ENCODE measurements at regions not wholly inside any gene's neighbourhood (a gene's known extent, or its start where the extent isn't known, plus 50 kb on each side); places are given as distances from the start of the nearest gene placed in this dataset.

DNA sequence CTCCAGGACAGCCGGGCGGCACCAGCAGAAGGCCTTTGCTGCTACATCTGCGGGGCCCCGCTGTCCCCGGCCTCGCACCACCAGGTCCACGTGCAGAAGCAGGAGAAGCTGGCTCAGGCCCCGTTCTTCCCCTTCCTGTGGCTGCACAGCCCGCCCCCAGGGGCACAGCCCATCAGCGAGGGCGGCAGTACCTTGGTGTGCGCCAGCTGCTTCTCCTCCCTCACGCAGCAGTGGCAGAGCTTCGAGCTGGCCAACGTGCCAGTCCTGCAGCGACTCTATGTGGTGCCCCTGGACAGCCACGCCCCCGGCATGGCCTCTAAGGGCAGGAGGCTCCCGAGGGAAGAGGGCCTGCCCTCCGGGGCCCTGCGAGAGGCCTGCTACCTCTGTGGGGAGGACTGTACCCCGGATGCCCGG lies 58.3 kb upstream of the CIBAR2 start:
- no peak overlapping the region for H3K9ac ChIP-seq (ENCODE audit: low read length)
- TF ChIP-seq EZH2phosphoT487 (IDR thresholded peaks at IDR 0.05; ENCODE audit: low read depth): no peak
- TF ChIP-seq, protein P1, sequence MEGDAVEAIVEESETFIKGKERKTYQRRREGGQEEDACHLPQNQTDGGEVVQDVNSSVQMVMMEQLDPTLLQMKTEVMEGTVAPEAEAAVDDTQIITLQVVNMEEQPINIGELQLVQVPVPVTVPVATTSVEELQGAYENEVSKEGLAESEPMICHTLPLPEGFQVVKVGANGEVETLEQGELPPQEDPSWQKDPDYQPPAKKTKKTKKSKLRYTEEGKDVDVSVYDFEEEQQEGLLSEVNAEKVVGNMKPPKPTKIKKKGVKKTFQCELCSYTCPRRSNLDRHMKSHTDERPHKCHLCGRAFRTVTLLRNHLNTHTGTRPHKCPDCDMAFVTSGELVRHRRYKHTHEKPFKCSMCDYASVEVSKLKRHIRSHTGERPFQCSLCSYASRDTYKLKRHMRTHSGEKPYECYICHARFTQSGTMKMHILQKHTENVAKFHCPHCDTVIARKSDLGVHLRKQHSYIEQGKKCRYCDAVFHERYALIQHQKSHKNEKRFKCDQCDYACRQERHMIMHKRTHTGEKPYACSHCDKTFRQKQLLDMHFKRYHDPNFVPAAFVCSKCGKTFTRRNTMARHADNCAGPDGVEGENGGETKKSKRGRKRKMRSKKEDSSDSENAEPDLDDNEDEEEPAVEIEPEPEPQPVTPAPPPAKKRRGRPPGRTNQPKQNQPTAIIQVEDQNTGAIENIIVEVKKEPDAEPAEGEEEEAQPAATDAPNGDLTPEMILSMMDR (IDR thresholded peaks at IDR 0.05; ENCODE audit: low read depth, low read length): no peak

DNA sequence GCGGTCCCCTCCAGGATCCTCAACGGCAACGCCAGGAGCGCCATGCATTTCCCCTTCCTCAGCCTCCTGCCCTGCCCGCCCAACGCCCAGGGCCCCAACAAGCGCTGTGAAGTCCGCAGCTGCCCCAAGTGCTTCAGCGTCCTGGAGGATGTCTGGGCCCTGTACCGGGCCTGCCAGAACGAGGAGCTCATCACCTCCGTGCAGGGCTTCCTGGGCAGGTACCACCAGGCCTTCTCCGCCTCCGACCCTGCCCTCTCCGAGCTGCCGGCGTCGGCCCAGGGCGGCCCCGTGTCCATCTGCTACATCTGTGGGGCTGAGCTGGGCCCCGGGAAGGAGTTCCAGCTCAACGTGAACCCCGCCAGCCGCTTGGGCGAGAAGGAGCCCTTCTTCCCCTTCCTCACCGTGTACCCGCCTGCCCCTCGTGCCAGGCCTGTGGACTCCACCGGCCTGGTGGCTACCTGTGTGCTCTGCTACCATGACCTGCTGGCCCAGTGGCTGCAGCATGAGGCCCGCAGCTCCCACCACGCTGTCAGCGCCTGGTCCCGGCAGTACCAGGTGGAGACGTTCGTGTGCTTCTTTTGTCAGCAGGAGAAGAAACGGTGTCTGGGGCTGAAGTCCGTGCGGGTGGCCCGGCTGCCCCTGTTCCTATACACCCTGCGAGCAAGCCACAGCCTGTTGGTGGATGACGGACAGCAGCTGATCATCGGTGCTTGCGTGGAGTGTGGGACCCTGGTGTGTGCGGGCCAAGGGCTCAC lies 58.9 kb upstream of the CIBAR2 start:
- Histone ChIP-seq H3K4me2 (ENCODE audit: low read length) (no peak overlapping the region), H4K20me1 (ENCODE audit: insufficient read depth, low read length) (no peaks in the 10 kb centered on the region), H3K4me1 (ENCODE audit: low read length) (no peaks in the 10 kb centered on the region)

More for the DNA sequence above, 58.3 kb upstream of the CIBAR2 start:
- no peaks in the 10 kb centered on the region for H4K20me1 ChIP-seq (ENCODE audit: insufficient read depth, low read length)
- H3K4me1 ChIP-seq (ENCODE audit: low read length): no peaks in the 10 kb centered on the region
- H3K36me3 ChIP-seq (replicated peaks; ENCODE audit: low read depth, low read length): no peaks in the 10 kb centered on the region
- no peak overlapping the region for H3K27ac ChIP-seq (ENCODE audit: low read length)
- no peak overlapping the region for H3K4me3 ChIP-seq (ENCODE audit: low read length)
- H3K27me3 ChIP-seq (ENCODE audit: low read depth, low read length): peaks cover 4% of the 10 kb centered on the region; the same call in 1 of the 2 replicates
- no peaks in the 10 kb centered on the region for H3K9me3 ChIP-seq (ENCODE audit: insufficient read depth, low read length)
- no peaks in the 10 kb centered on the region for H3K79me2 ChIP-seq (ENCODE audit: low read length)
- no peak overlapping the region for H3K4me2 ChIP-seq (ENCODE audit: low read length)
- no peak overlapping the region for H2AFZ ChIP-seq (ENCODE audit: low read depth, low read length)

DNA sequence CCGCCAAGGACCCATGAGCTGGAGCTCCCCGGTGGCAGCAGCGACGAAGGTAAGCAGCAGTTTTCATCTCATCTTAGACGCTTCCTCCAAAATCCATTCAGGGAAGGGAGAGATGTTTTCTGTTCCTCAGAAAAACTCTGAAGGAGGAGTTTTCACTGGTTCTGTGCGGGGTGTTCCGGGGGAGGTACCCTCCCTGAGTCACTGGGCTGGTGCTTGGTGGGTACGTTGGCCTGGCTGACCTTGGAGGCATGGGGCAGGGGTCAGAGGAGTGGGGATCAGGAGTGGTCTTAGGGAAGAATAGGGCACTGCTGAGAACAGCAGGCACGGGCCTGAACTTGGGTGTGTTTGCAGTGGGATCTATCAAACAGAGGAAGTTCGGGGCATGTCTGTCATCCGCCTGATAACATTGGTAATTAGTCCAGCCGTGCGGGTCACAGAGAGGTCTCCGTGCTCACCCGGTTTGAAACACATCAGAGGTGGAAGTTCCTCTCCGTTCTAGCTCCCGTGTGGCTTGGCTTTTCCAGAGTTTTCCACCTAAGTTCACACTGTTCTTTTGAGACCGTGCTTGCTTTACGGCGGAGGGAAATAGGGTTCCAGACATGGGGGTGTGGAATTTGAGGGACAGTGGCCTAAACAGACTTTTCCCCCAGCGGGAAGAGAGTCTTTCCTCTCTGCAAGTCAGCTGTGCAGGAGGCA lies 59.6 kb upstream of the CIBAR2 start:
- Histone ChIP-seq H4K20me1 (ENCODE audit: insufficient read depth, low read length) (no peaks in the 10 kb centered on the region), H3K27ac (ENCODE audit: low read length) (no peak overlapping the region), H3K9me3 (ENCODE audit: insufficient read depth, low read length) (no peaks in the 10 kb centered on the region), H3K4me2 (ENCODE audit: low read length) (no peak overlapping the region), H3K36me3 (replicated peaks; ENCODE audit: low read depth, low read length) (no peaks in the 10 kb centered on the region), H3K79me2 (ENCODE audit: low read length) (no peaks in the 10 kb centered on the region), H3K27me3 (ENCODE audit: low read depth, low read length) (peaks cover 4% of the 10 kb centered on the region; the same call in 1 of the 2 replicates), H2AFZ (ENCODE audit: low read depth, low read length) (no peak overlapping the region), H3K4me1 (ENCODE audit: low read length) (no peaks in the 10 kb centered on the region), H3K4me3 (ENCODE audit: low read length) (no peak overlapping the region), H3K9ac (ENCODE audit: low read length) (no peak overlapping the region)
- no peak for TF ChIP-seq EZH2phosphoT487 (IDR thresholded peaks at IDR 0.05; ENCODE audit: low read depth)
- TF ChIP-seq, protein P1 (IDR thresholded peaks at IDR 0.05; ENCODE audit: low read depth, low read length): no peak

More for the DNA sequence above, 58.9 kb upstream of the CIBAR2 start:
- no peaks in the 10 kb centered on the region for H3K9me3 ChIP-seq (ENCODE audit: insufficient read depth, low read length)
- no peaks in the 10 kb centered on the region for H3K79me2 ChIP-seq (ENCODE audit: low read length)
- TF ChIP-seq, protein P1 (IDR thresholded peaks at IDR 0.05; ENCODE audit: low read depth, low read length): no peak
- no peak for TF ChIP-seq EZH2phosphoT487 (IDR thresholded peaks at IDR 0.05; ENCODE audit: low read depth)
- H2AFZ ChIP-seq (ENCODE audit: low read depth, low read length): no peak overlapping the region
- H3K27me3 ChIP-seq (ENCODE audit: low read depth, low read length): peaks cover 4% of the 10 kb centered on the region; the same call in 1 of the 2 replicates
- no peak overlapping the region for H3K27ac ChIP-seq (ENCODE audit: low read length)
- H3K36me3 ChIP-seq (replicated peaks; ENCODE audit: low read depth, low read length): no peaks in the 10 kb centered on the region
- no peak overlapping the region for H3K9ac ChIP-seq (ENCODE audit: low read length)
- H3K4me3 ChIP-seq (ENCODE audit: low read length): no peak overlapping the region

DNA sequence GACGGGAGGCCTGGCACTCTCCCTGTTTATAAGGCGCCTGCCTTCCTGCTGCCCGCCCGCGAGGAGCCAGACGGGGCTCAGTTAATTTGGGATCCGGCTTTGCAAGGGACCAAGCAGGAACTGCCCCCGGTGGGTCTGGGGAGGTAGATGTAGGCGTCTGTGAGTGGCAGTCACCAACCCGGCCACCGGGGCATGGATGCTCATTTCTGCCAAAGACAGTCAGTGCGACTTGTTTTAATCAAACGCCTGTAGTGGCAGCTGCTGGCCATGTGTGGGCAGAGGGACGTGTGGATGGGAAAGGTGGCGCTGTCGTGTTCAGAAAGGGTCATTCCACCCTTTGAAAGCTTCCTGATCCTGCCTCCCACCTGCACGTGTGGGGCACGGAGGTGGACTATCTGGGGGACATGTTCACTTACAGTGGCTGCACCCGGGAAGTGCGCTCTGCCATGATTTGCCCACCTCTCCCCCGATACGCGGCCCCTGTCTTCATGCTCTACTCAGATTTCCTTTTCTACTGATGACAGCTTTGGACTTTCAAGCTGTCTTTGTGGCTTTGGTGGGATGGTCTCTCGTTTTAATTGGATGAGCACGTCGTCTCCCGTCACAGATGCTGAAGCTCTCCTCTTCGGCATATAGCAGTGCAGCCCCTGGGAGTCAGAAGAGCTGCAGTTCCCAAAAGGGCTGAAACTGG lies 60.3 kb upstream of the CIBAR2 start:
- Histone ChIP-seq H3K36me3 (replicated peaks; ENCODE audit: low read depth, low read length) (no peaks in the 10 kb centered on the region), H3K27me3 (ENCODE audit: low read depth, low read length) (peaks cover 4% of the 10 kb centered on the region; the same call in 1 of the 2 replicates), H3K4me1 (ENCODE audit: low read length) (no peaks in the 10 kb centered on the region), H3K79me2 (ENCODE audit: low read length) (no peaks in the 10 kb centered on the region), H2AFZ (ENCODE audit: low read depth, low read length) (no peak overlapping the region), H3K4me3 (ENCODE audit: low read length) (no peak overlapping the region), H4K20me1 (ENCODE audit: insufficient read depth, low read length) (no peaks in the 10 kb centered on the region), H3K9ac (ENCODE audit: low read length) (no peak overlapping the region), H3K9me3 (ENCODE audit: insufficient read depth, low read length) (no peaks in the 10 kb centered on the region), H3K27ac (ENCODE audit: low read length) (no peak overlapping the region), H3K4me2 (ENCODE audit: low read length) (no peak overlapping the region)
- TF ChIP-seq, protein P1 (IDR thresholded peaks at IDR 0.05; ENCODE audit: low read depth, low read length): no peak
- no peak for TF ChIP-seq EZH2phosphoT487 (IDR thresholded peaks at IDR 0.05; ENCODE audit: low read depth)
